PFSK-1 (cell line): ENCODE measurements at regions not wholly inside any gene's neighbourhood (a gene's known extent, or its start where the extent isn't known, plus 50 kb on each side); places are given as distances from the start of the nearest gene placed in this dataset.

Experiments
- FOXP2 ChIP-seq: optimal IDR thresholded peaks from 2 replicates; pipeline ENCODE3; 2011; ENCODE audit warnings: borderline replicate concordance, control low read depth, inconsistent platforms; ENCODE audit not compliant: insufficient read depth; ENCODE audit errors: extremely low read length, extremely low read depth
- POLR2AphosphoS5 ChIP-seq: IDR thresholded peaks from 2 replicates; pipeline ENCODE4 v1.6.1; 2012; ENCODE audit warnings: low read depth, mild to moderate bottlenecking, control low read depth, low read length, moderate library complexity
- REST ChIP-seq, 2 experiments: IDR thresholded peaks; 2 replicates each; pipeline versions ENCODE4 v1.6.1 to v1.8.0; 2011 to 2012; ENCODE audit warnings: low read depth in 2 of 2, low read length in 2 of 2, control low read depth in 1 of 2, inconsistent platforms in 1 of 2, mild to moderate bottlenecking in 1 of 2, moderate library complexity in 1 of 2; ENCODE audit not compliant: insufficient read depth in 1 of 2
- SIN3A ChIP-seq: IDR thresholded peaks from 2 replicates; pipeline ENCODE4 v1.6.1; 2012; ENCODE audit warnings: mild to moderate bottlenecking, low read length, moderate library complexity, borderline replicate concordance; ENCODE audit not compliant: insufficient read depth
- TAF1 ChIP-seq: IDR thresholded peaks from 2 replicates; pipeline ENCODE4 v1.6.1; 2012; ENCODE audit warnings: low read length, control low read depth, borderline replicate concordance; ENCODE audit not compliant: insufficient read depth

DNA sequence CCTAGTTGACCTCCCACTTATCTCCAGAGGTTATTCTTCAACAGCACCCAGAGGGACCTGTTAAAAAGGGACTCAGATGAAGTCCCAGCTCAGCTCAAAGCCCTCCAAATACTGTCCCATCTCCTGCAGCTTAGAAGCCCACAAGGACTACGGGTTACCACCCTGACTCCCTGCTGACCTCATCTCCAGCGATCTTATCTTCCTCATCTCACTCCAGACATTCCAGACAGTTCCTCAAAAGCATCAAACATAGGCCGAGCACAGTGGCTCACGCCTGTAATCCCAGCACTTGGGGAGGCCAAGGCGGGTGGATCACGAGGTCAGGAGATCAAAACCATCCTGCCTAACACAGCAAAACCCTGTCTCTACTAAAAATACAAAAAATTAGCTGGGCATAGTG, 263.8 kb upstream of the TLE4 start:
- TF ChIP-seq TAF1 (no peak), POLR2AphosphoS5 (no peak), FOXP2 (no peak), SIN3A (no peak), REST (IDR thresholded peaks at IDR 0.05; ENCODE audit: insufficient read depth in 1 of 2, low read depth in 2 of 2, low read length in 2 of 2) (no peak)

DNA sequence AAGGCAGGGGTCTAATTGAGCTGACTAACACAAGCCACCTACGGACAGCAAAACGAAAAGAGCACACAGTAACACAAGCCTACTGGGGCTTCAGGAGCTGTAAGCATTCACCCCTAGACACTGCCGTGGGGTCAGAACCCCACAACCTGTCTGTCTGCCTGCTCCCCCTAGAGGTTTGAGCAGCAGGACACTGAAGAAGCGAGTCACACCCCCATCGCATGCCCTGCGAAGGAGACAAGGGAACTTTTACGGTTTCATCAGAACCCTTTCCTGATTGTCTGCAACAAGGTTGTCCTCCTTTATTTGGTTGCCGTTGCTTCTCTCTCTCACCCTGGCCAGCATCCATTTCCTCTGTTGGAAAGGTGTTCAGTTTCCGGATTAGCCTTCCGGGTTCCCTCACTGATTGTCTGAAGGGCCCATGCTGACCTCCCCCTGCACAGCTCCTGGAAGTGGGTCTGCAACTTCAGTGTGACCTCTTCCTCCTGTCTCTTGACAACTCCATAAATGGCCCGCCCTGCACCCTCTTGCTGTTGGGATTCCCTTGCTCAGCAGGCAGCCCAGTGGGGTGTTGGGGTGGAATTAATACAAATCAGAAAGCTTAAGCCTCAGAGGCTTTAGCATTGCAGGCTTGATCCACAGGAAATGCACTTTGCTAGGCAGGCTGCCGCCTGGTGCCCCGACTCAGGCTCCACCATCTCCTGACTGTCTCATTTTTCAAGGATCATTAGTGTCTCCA, 258.9 kb upstream of the TLE4 start:
- no peak for TF ChIP-seq REST (IDR thresholded peaks at IDR 0.05; ENCODE audit: insufficient read depth in 1 of 2, low read depth in 2 of 2, low read length in 2 of 2)
- no peak for TF ChIP-seq SIN3A
- no peak for TF ChIP-seq FOXP2
- no peak for TF ChIP-seq POLR2AphosphoS5
- no peak for TF ChIP-seq TAF1

- TF ChIP-seq FOXP2, result no peak
- no peak for TF ChIP-seq POLR2AphosphoS5
- TF ChIP-seq SIN3A, result no peak
- no peak for TF ChIP-seq TAF1
- no peak for TF ChIP-seq REST (IDR thresholded peaks at IDR 0.05; ENCODE audit: insufficient read depth in 1 of 2, low read depth in 2 of 2, low read length in 2 of 2)
Observed at GRCh38 chr9:79325501-79325900, 246.3 kb upstream of the TLE4 start.

- no peak for TF ChIP-seq SIN3A
Observed at GRCh38 chr9:79329861-79330260, 241.9 kb upstream of the TLE4 start.

DNA sequence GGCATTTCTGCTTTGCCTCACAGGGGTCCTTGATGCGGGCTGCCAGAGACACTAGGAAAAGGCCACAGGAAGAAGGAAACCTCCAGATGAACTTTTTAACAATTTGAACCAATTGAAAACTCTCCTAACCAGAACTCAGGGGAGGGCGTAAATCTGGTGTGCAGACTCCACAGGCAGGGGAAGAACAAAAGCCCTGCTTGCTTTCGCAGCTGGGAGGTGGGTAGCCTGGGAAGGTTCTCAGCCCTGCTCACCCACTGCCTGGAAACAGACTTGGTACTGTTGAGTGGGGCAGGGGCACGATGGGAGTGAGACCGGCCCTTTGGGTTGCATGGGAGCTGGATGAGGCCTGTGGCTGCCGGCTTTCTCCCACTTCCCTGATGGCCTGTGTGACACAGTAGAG, 237.8 kb upstream of the TLE4 start:
- no peak for TF ChIP-seq POLR2AphosphoS5
- TF ChIP-seq REST (IDR thresholded peaks at IDR 0.05; ENCODE audit: insufficient read depth in 1 of 2, low read depth in 2 of 2, low read length in 2 of 2), result no peak

DNA sequence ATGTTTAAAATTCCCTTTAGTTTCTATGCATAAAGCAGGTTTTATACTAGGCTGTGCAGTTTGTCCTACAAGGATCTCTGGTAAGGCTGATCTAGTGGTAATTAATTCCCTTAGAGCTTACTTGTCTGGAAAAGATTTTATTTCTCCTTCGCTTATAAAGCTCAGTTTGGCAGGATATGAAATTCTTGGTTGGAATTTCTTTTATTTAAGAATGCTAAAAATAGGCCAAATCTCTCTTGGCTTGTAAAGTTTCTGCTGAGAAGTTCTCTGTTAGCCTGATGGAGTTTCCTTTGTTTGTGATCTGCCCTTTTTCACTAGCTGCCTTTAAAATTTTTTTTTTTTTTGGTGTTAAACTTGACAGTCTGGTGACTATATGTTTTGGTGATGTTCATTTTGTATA, 237.1 kb upstream of the TLE4 start:
- TF ChIP-seq TAF1, result no peak
- no peak for TF ChIP-seq POLR2AphosphoS5
- TF ChIP-seq REST (IDR thresholded peaks at IDR 0.05; ENCODE audit: insufficient read depth in 1 of 2, low read depth in 2 of 2, low read length in 2 of 2), result no peak
- TF ChIP-seq FOXP2, result no peak
- no peak for TF ChIP-seq SIN3A
